IMR-90 (cell line): ENCODE measurements at regions not wholly inside any gene's neighbourhood (a gene's known extent, or its start where the extent isn't known, plus 50 kb on each side); places are given as distances from the start of the nearest gene placed in this dataset.

ENCODE experiments used
- BHLHE40 ChIP-seq: fragments of 150-350 bp; IDR thresholded peaks from 2 replicates; pipeline ENCODE4 v1.6.1; 2016; ENCODE audit warnings: mild to moderate bottlenecking, low read depth, low read length
- CEBPB ChIP-seq: IDR thresholded peaks from 2 replicates; pipeline ENCODE4 v1.6.1; 2012; ENCODE audit warnings: low read depth, low read length, improper control_type of control experiment
- CTCF ChIP-seq: conservative IDR thresholded peaks from 2 replicates; pipeline ENCODE4 v1.5.1; 2012; ENCODE audit warnings: mild to moderate bottlenecking, low read depth, low read length, improper control_type of control experiment
- ELK1 ChIP-seq: fragments of 150-350 bp; IDR thresholded peaks from 2 replicates; pipeline ENCODE4 v1.6.1; 2016; ENCODE audit warnings: low read depth, mild to moderate bottlenecking, low read length, moderate library complexity, borderline replicate concordance
- FOS ChIP-seq: fragments of 150-350 bp; IDR thresholded peaks from 2 replicates; pipeline ENCODE4 v1.6.1; 2016; ENCODE audit warnings: low read depth, low read length
- MAFK ChIP-seq: IDR thresholded peaks from 2 replicates; pipeline ENCODE4 v1.6.1; 2012; ENCODE audit warnings: low read depth, low read length, improper control_type of control experiment
- MAZ ChIP-seq: IDR thresholded peaks from 2 replicates; pipeline ENCODE4 v1.6.1; 2012; ENCODE audit warnings: low read depth, mild to moderate bottlenecking, low read length, improper control_type of control experiment, moderate library complexity, borderline replicate concordance
- NFE2L2 ChIP-seq: fragments of 150-350 bp; IDR thresholded peaks from 2 replicates; pipeline ENCODE4 v1.6.1; 2016; ENCODE audit warnings: low read depth, mild to moderate bottlenecking, low read length
- POLR2A ChIP-seq: IDR thresholded peaks from 2 replicates; pipeline ENCODE4 v1.6.1; 2012; ENCODE audit warnings: mild to moderate bottlenecking, low read depth, low read length
- RAD21 ChIP-seq: IDR thresholded peaks from 2 replicates; pipeline ENCODE4 v1.6.1; 2012; ENCODE audit warnings: low read length, improper control_type of control experiment
- RCOR1 ChIP-seq: IDR thresholded peaks from 2 replicates; pipeline ENCODE4 v1.6.1; 2012; ENCODE audit warnings: mild to moderate bottlenecking, low read length, improper control_type of control experiment; ENCODE audit not compliant: insufficient replicate concordance
- RFX5 ChIP-seq: IDR thresholded peaks from 2 replicates; pipeline ENCODE4 v1.8.0; 2012; ENCODE audit warnings: low read depth, mild to moderate bottlenecking, low read length, moderate library complexity
- SMC3 ChIP-seq: fragments of 150-350 bp; IDR thresholded peaks from 2 replicates; pipeline ENCODE4 v1.6.1; 2016; ENCODE audit warnings: low read depth, mild to moderate bottlenecking, antibody characterized with exemption, low read length, moderate library complexity
- USF2 ChIP-seq: fragments of 150-350 bp; IDR thresholded peaks from 2 replicates; pipeline ENCODE4 v1.6.1; 2017; ENCODE audit warnings: mild to moderate bottlenecking, antibody characterized with exemption, low read length, low read depth

- TF ChIP-seq CEBPB: no peak
- TF ChIP-seq RAD21: no peak
- no peak for TF ChIP-seq CTCF
- no peak for TF ChIP-seq USF2
- no peak for TF ChIP-seq MAZ
- no peak for TF ChIP-seq POLR2A
- no peak for TF ChIP-seq RFX5
- no peak for TF ChIP-seq SMC3
- no peak for TF ChIP-seq ELK1
- TF ChIP-seq FOS: no peak
- no peak for TF ChIP-seq NFE2L2
- no peak for TF ChIP-seq RCOR1
- TF ChIP-seq BHLHE40: no peak
- no peak for TF ChIP-seq MAFK
Measured at GRCh38 chr2:226474131-226474530, 325.5 kb downstream of the IRS1 start.
